ENCODE measurements at regions not wholly inside any gene's neighbourhood (a gene's known extent, or its start where the extent isn't known, plus 50 kb on each side); places are given as distances from the start of the nearest gene placed in this dataset.

- TF ChIP-seq GATA2 (IDR thresholded peaks at IDR 0.05; ENCODE audit: low read depth, low read length) (no peak), GATA3 (IDR thresholded peaks at IDR 0.05; ENCODE audit: low read depth, low read length) (no peak)
Observed at GRCh38 chr12:75838309-75838708, 193.3 kb downstream of the PHLDA1 start.

All from SH-SY5Y (cell line).